AG04450 (cell line): ENCODE measurements at regions not wholly inside any gene's neighbourhood (a gene's known extent, or its start where the extent isn't known, plus 50 kb on each side); places are given as distances from the start of the nearest gene placed in this dataset.

Experiments used
- CTCF ChIA-PET: fragments of 300-600, 350-600 bp; formaldehyde crosslinking; extraction: SDS; loops from one replicate; lab custom pipeline; 2022; ENCODE audit warnings: antibody characterized with exemption, inconsistent platforms; lab: Charles Lee
- POLR2A ChIA-PET: fragments of 350-600 bp; formaldehyde crosslinking; extraction: SDS; loops from one replicate; lab custom pipeline; 2021; ENCODE audit warnings: antibody characterized with exemption, inconsistent platforms; lab: Yijun Ruan, JAX
- DNase-seq: peaks from one replicate; pipeline ENCODE4 v3.0.0-alpha.2; 2011; ENCODE audit warnings: low read depth, low spot score
- H3K27ac ChIP-seq: one replicate; pipeline ENCODE4 v1.5.1; 2012; ENCODE audit warnings: low read depth, low read length, control low read depth
- H3K27me3 ChIP-seq: one replicate; pipeline ENCODE4 v1.6.0; 2012; ENCODE audit warnings: low read length; ENCODE audit not compliant: control insufficient read depth, insufficient read depth
- H3K4me3 ChIP-seq: 2 replicates; pipeline ENCODE4 v1.5.1; 2011; ENCODE audit warnings: mild to moderate bottlenecking, low read depth, low read length, control low read depth
- H3K9me3 ChIP-seq: 2 replicates; pipeline ENCODE4 v1.5.1; 2012; ENCODE audit warnings: low read length; ENCODE audit not compliant: control insufficient read depth, insufficient read depth
- CTCF ChIP-seq: IDR thresholded peaks from 2 replicates; pipeline ENCODE4 v1.5.1; 2011; ENCODE audit warnings: low read depth, low read length, control low read depth, inconsistent platforms

- Histone ChIP-seq H3K27ac (no peak overlapping the region), H3K4me3 (no peak overlapping the region), H3K9me3 (no peaks in the 10 kb centered on the region), H3K27me3 (no peaks in the 10 kb centered on the region)
- no peak for DNase-seq
- no peak for TF ChIP-seq CTCF
- POLR2A ChIA-PET = no interaction called here
- CTCF ChIA-PET = no interaction called here
These were observed 129.9 kb downstream of the TEX36 start for GRCh38 chr10:125553091-125553490.

- ChIA-PET POLR2A (no interaction called here), CTCF (no interaction called here)
- Histone ChIP-seq H3K27ac (no peak overlapping the region), H3K4me3 (no peak overlapping the region), H3K9me3 (no peaks in the 10 kb centered on the region), H3K27me3 (no peaks in the 10 kb centered on the region)
- DNase-seq = no peak
- TF ChIP-seq CTCF = no peak
These were observed 131.7 kb downstream of the TEX36 start for GRCh38 chr10:125551247-125551646.

- no peak for DNase-seq
- no peak for TF ChIP-seq CTCF
- POLR2A ChIA-PET = no interaction called here
- no peak overlapping the region for H3K27ac ChIP-seq
- H3K4me3 ChIP-seq = no peak overlapping the region
- H3K27me3 ChIP-seq = no peaks in the 10 kb centered on the region
- no peaks in the 10 kb centered on the region for H3K9me3 ChIP-seq
- CTCF ChIA-PET = no interaction called here
These were observed 132.6 kb downstream of the TEX36 start for GRCh38 chr10:125550362-125550761.

GRCh38 chr10:125549653-125550052 lies 133.3 kb downstream of the TEX36 start:
- no peak overlapping the region for H3K27ac ChIP-seq
- TF ChIP-seq CTCF = no peak
- no peaks in the 10 kb centered on the region for H3K27me3 ChIP-seq
- no peak overlapping the region for H3K4me3 ChIP-seq
- CTCF ChIA-PET = no interaction called here
- POLR2A ChIA-PET = no interaction called here
- H3K9me3 ChIP-seq = no peaks in the 10 kb centered on the region
- no peak for DNase-seq

GRCh38 chr10:125548878-125549277 lies 134.1 kb downstream of the TEX36 start:
- no peak for DNase-seq
- Histone ChIP-seq H3K4me3 (no peak overlapping the region), H3K27ac (no peak overlapping the region), H3K9me3 (no peaks in the 10 kb centered on the region), H3K27me3 (no peaks in the 10 kb centered on the region)
- TF ChIP-seq CTCF = no peak
- ChIA-PET CTCF (no interaction called here), POLR2A (no interaction called here)
